ENCODE measurements at regions not wholly inside any gene's neighbourhood (a gene's known extent, or its start where the extent isn't known, plus 50 kb on each side); places are given as distances from the start of the nearest gene placed in this dataset.

DNA sequence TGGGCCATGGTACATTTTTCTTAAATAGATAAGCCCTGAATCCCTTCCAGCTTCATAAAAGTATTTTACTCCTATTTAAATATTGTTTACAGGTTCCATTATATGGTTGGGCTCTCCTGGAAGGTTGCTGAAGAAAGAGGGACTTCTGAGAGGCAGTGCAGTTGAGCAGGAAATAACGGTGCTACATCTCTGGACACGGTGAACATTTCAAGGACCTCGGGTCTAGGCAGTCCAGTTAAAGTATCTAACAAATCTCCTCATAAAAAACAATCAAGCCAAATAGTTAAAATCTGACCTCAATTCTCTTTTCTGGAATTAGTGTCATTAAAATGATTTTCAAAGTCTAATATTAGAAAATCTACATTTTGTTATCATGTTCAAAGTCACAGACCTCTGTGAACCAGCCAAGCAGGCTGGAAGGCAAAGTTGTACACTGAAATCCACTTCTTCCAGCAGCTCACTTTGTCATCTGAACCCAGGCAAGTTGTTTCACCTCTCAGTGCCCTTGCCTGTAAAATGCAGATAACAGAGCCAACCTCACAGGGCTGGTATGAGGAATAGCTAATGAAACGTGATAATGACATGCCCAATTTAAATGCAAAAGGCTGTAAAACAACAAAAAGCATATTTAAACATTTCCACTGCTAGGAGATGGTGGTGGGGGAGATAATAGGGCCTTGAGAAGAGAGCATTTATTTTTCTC is 267.0 kb upstream of the KLF3 start:
- no peak overlapping the region for H3K4me3 ChIP-seq
- ATAC-seq, result no peak
- TF ChIP-seq CTCF (IDR thresholded peaks at IDR 0.05), result no peak
- H3K36me3 ChIP-seq, result no peaks in the 10 kb centered on the region
- no peak for DNase-seq
- no peaks in the 10 kb centered on the region for H3K27me3 ChIP-seq (ENCODE audit: low read depth)
- no peaks in the 10 kb centered on the region for H3K4me1 ChIP-seq
- peaks cover 8% of the 10 kb centered on the region for H3K9me3 ChIP-seq
- intact Hi-C loops (cut with DNase I), result no loop called here
- H3K27ac ChIP-seq, result no peak overlapping the region

DNA sequence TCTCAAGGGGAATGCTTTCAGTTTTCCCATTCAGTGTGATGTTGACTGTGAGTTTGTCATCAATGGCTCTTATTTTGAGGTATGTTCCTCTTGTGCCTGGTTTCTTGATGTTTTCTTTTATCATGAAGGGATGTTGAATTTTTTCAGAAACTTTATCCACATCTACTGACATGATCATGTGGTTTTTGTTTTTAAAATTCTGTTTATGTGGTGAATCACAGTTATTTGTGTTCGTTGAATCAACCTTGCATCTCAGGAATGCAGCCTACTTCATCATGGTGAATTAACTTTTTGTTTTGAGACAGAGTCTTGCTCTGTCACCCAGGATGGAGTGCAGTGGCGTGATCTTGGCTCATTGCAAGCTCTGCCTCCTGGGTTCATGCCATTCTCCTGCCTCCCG is 263.1 kb upstream of the KLF3 start:
- Histone ChIP-seq H3K27me3 (ENCODE audit: low read depth) (no peaks in the 10 kb centered on the region), H3K4me3 (no peak overlapping the region), H3K27ac (no peak overlapping the region), H3K36me3 (no peaks in the 10 kb centered on the region), H3K4me1 (no peaks in the 10 kb centered on the region), H3K9me3 (no peaks in the 10 kb centered on the region)
- ATAC-seq (no peak), DNase-seq (no peak)
- intact Hi-C loops (cut with DNase I), result no loop called here
- no peak for TF ChIP-seq CTCF (IDR thresholded peaks at IDR 0.05)

- no peak overlapping the region for H3K4me3 ChIP-seq
- no peak for DNase-seq
- H3K27me3 ChIP-seq (ENCODE audit: low read depth), result no peaks in the 10 kb centered on the region
- H3K36me3 ChIP-seq, result no peaks in the 10 kb centered on the region
- no peaks in the 10 kb centered on the region for H3K9me3 ChIP-seq
- TF ChIP-seq CTCF (IDR thresholded peaks at IDR 0.05), result no peak
- no peak for ATAC-seq
- intact Hi-C loops (cut with DNase I), result no loop called here
- no peak overlapping the region for H3K27ac ChIP-seq
- no peaks in the 10 kb centered on the region for H3K4me1 ChIP-seq
Measured at GRCh38 chr4:38406243-38406642, 257.8 kb upstream of the KLF3 start.

DNA sequence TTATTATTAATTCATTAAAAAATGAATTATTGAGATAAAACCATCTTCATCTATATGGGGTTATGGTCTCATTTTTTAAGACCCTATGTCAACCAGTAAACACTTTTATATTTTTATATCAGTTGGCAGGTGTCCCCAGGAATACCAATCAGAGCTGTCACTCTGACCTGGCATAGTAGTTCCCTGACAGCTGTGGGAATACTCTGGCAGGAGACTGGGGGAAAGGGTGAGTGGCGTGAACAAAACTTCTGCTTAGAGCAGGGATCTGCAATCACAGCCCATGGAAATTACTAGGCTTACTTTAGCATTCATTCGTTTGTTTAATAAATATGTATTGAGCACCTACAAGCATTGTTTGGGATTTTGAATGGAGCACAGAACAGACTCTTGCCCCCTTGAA is 254.1 kb upstream of the KLF3 start:
- DNase-seq (no peak), ATAC-seq (no peak)
- no peak for TF ChIP-seq CTCF (IDR thresholded peaks at IDR 0.05)
- H3K27me3 ChIP-seq (ENCODE audit: low read depth), result no peaks in the 10 kb centered on the region
- no peak overlapping the region for H3K4me3 ChIP-seq
- intact Hi-C loops (cut with DNase I), result no loop called here
- H3K36me3 ChIP-seq, result no peaks in the 10 kb centered on the region
- no peaks in the 10 kb centered on the region for H3K4me1 ChIP-seq
- no peaks in the 10 kb centered on the region for H3K9me3 ChIP-seq
- H3K27ac ChIP-seq, result no peak overlapping the region

DNA sequence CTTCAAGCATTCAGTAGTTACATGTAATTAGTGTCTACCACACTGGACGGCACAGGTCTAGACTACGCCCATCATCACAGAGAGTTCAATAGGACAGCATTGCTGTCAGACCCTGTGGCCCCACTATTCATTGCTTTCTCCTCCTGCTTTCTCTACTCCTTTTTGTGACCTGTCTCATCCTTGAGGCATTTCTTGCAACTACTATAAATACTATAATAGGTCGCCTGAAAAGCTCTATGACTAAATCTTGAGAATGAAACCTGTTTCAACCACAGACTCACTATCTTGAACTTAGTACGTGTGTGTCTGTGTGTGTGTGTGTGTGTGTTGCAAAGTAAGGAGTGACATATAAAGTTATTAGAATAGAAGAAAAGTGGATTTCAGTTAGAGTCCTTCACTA is 252.9 kb upstream of the KLF3 start:
- intact Hi-C loops (cut with DNase I), result no loop called here
- Histone ChIP-seq H3K36me3 (no peaks in the 10 kb centered on the region), H3K9me3 (no peaks in the 10 kb centered on the region), H3K27ac (no peak overlapping the region), H3K27me3 (ENCODE audit: low read depth) (no peaks in the 10 kb centered on the region), H3K4me1 (no peaks in the 10 kb centered on the region), H3K4me3 (no peak overlapping the region)
- ATAC-seq (no peak), DNase-seq (no peak)
- TF ChIP-seq CTCF (IDR thresholded peaks at IDR 0.05), result no peak

All from lower lobe of right lung (tissue), 2 donors.